WTC11 (cell line): ENCODE measurements at regions not wholly inside any gene's neighbourhood (a gene's known extent, or its start where the extent isn't known, plus 50 kb on each side); places are given as distances from the start of the nearest gene placed in this dataset.

Experiments
- GABPB1 ChIP-seq: sonication (generic); formaldehyde crosslinking; IDR thresholded peaks from 2 replicates; pipeline ENCODE4 v1.8.1; 2023; ENCODE audit warnings: mild to moderate bottlenecking, missing genetic modification reagents
- TF ChIP-seq, protein P1 (sequence below): fragments of 200-600 bp; IDR thresholded peaks from 2 replicates; pipeline ENCODE4 v1.8.0; 2022; ENCODE audit warnings: antibody characterized with exemption

DNA sequence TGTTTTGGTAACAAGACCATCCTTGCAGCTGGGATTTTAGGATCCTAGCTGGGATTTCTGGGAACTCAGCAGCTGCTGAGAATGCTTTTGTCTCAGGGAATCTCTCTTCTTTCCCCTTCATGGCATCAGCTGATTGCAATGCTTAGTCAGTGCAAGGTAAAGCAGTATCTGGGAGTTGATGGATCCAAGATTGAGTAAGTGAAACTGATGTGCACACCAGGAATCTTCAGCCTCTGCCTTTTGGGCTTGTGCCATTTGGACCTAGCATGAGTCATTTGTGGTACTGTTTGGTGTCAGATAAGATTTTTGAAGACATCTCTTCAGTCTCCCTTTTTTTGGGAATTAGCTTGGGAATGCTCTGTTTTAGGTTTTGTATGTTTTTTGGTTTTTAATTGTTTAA, 363.3 kb upstream of the TFPI start:
- no peak for TF ChIP-seq GABPB1 (CRISPR knock-in tag)
- TF ChIP-seq, protein P1, sequence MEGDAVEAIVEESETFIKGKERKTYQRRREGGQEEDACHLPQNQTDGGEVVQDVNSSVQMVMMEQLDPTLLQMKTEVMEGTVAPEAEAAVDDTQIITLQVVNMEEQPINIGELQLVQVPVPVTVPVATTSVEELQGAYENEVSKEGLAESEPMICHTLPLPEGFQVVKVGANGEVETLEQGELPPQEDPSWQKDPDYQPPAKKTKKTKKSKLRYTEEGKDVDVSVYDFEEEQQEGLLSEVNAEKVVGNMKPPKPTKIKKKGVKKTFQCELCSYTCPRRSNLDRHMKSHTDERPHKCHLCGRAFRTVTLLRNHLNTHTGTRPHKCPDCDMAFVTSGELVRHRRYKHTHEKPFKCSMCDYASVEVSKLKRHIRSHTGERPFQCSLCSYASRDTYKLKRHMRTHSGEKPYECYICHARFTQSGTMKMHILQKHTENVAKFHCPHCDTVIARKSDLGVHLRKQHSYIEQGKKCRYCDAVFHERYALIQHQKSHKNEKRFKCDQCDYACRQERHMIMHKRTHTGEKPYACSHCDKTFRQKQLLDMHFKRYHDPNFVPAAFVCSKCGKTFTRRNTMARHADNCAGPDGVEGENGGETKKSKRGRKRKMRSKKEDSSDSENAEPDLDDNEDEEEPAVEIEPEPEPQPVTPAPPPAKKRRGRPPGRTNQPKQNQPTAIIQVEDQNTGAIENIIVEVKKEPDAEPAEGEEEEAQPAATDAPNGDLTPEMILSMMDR: no peak
